Frontal cortex (tissue), 3 donors: ENCODE measurements at regions not wholly inside any gene's neighbourhood (a gene's known extent, or its start where the extent isn't known, plus 50 kb on each side); places are given as distances from the start of the nearest gene placed in this dataset.

Experiments used
- DNase-seq, 2 donors: peaks; one replicate each; pipeline ENCODE4 v3.0.0; 2012; ENCODE audit warnings: low spot score in 2 of 2
- FAIRE-seq: peaks from 2 replicates; lab custom pipeline; 2012; peaks lifted over from hg19 to GRCh38; lab: Jason Lieb, UNC
- donor health status: control.
- donor health status: control.
- donor health status: control.

DNA sequence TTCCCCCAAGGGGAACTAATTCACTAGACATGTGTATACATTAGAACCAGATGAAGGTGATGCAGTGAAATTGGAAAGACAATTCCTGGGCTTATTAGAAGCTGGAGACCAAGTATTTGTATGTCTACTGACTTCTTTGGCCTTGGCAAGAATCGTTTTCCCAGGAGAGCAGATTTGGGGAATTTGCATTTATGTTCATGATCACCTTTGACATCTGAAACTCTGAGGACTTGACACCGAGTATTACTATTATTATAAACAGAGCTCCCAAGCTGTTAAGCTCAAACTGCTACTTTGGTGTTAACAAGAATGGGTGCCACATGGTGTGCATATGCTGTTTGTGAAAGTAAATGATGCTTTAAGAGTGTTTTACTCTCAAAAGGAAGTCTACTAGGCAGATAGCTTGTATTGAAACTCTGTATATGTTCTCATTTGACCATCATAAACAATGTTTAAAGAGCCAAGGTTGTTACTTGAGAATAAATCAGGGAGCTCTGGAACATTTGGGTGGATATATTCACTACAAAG is 519.8 kb upstream of the GOLIM4 start:
- DNase-seq (no peak), FAIRE-seq (no peak)

GRCh38 chr3:168613151-168613550 is 517.4 kb upstream of the GOLIM4 start:
- DNase-seq (no peak), FAIRE-seq (no peak)

DNA sequence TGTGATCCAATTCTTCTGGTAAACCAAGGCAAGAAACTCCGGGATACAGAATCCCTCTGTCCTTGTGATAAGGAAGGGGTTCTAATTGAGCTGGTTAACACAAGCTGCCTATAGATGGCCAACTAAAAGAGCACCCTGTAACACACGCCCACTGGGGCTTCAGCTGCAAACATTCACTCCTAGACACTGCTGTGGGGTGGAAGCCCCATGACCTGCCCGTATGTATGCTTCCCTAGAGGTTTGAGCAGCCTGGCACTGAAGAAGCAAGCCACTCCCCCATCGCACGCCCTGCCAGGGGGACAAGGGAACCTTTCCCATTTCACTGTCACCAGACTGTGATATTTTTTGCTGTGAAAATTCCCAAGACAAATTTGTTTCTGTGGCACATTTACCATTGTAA is 516.9 kb upstream of the GOLIM4 start:
- FAIRE-seq (no peak), DNase-seq (no peak)

DNA sequence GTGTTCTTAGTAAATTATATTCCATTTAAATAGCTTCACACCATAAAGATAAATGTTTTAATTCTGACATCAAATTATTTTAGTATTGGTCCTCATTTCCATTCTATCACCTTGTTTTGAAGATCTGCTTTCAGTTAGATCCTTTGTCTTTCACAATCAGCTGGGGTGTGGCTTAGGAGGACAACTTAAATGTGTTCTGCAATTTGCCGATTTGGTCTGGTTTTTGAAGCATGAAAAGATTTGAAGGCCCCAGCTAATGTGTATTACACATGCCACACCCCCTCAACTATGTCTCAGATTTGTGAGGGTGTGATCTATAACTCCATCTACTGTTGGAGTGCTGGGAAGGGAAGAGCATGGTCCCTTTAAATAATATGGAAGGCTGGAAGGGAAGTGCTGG is 516.1 kb upstream of the GOLIM4 start:
- FAIRE-seq: no peak
- no peak for DNase-seq

GRCh38 chr3:168608926-168609325 is 513.2 kb upstream of the GOLIM4 start:
- no peak for DNase-seq
- FAIRE-seq: no peak

DNA sequence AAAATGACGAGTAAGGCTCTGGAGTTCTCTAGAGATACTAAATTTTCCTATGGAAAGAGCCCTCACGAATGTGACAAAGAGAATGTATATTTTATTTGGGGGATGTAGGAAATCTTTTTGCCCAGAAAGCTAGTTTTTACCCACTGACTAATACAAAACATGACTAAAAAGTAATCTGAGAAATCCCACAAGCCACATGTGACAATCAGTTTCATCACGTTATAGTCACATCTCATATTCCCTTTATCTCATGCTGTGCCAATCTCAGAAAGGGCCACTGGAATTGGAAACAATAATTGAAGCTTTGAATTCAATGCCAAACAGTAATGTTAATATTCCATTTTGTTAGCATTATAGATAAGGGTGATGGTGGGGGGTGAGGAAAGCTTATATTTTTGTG is 509.0 kb upstream of the GOLIM4 start:
- no peak for FAIRE-seq
- DNase-seq: no peak

- DNase-seq (no peak), FAIRE-seq (no peak)
These were observed 502.5 kb upstream of the GOLIM4 start for GRCh38 chr3:168598250-168598649.

DNA sequence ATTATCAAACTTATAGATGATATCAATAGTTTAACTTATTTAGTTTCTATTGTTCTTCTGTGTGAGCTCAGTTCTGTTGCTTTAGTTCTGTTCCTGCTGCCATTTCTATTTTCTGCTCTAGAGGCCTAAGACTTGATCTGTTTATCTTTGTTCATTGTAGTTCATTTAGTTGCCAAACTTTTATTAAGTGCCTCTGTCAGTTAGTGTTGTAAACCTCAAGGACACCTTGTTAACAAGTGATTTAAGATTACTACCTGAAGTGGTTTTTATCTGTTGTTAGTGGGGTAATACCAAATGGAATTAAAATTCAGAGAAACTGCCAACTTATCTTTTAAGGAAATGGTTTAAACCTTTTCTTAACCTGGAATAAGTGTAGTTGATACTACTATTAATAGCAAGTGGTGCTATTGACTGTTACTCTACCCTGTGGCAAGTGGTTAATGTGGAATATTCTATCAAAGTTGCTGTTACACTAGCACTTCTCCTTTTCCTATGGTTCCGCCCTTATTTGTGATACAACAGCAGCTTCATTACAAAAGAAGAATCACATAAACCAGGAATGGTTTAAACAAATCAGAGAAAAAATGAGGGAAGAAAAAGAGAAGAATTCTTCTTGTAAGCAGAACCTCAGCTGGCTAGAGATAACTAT is 500.6 kb upstream of the GOLIM4 start:
- FAIRE-seq (no peak), DNase-seq (no peak)

DNA sequence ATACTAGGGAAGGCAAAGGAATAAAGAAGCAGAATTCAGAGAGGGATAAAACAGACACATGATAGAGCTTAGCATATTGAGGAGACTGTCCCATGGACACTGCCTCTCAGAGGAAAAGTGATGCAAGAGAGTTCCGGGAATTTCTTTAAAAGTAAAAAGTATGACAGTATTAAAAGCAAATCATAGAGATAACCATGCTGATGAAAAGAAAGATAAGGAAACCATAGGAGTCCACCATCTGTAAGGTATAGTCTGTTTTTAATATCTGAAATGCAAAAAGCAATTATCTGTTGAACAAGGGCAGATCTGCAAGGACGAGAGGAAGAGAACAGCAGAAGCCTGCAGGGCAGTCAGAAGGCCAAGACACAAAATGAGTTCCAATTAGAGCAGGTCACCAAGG is 495.9 kb upstream of the GOLIM4 start:
- DNase-seq: no peak
- no peak for FAIRE-seq

- FAIRE-seq (no peak), DNase-seq (no peak)
These were observed 493.7 kb upstream of the GOLIM4 start for GRCh38 chr3:168589376-168589775.

- DNase-seq (no peak), FAIRE-seq (no peak)
These were observed 489.8 kb upstream of the GOLIM4 start for GRCh38 chr3:168585544-168585943.

- FAIRE-seq: no peak
- no peak for DNase-seq
These were observed 488.3 kb upstream of the GOLIM4 start for GRCh38 chr3:168583977-168584376.

GRCh38 chr3:168582503-168582902 is 486.8 kb upstream of the GOLIM4 start:
- DNase-seq (no peak), FAIRE-seq (no peak)

- FAIRE-seq: no peak
These were observed 486.1 kb upstream of the GOLIM4 start for GRCh38 chr3:168581771-168582225.

DNA sequence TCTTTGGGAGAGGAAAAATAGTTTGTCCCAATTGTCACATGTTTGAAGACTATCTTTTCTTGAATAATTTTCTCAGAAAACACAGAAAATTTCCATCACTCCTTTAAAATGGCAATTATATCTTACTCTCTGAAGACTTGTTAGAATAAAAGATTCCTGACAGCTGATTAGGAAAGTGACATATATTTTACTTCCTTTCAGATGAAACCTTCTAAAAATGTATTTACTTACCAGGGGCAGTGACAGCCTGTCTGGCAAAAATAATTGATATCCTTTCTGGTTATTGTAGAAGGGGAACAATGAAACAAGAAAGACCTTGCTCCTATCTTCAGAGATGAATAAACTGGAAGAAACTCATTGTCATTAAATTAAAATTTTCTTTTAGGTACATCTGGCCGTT is 483.3 kb upstream of the GOLIM4 start:
- FAIRE-seq (no peak), DNase-seq (no peak)

More at GRCh38 chr3:168581771-168582225, 486.1 kb upstream of the GOLIM4 start:
- peak in 1 of 2 donors; percentile 8 for DNase-seq

DNA sequence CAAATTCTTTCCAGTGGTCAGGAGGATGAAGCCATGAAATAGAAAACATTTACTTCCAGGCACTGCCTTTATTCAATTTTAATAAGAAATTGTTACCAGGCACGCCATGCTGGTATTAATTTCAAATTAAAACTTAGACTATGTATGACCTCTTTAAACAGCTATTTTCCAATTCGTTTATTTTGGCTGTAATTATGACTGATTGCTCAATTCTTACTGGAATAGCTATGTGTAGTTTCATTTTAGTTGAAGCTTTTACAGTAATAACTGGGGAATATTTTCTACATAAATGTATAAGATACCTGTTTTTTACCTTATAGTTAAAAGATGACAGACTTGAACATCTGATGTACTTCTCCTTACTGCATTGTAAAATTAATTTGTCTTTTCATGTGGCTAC is 480.0 kb upstream of the GOLIM4 start:
- FAIRE-seq (no peak), DNase-seq (no peak)

- DNase-seq: no peak
- no peak for FAIRE-seq
These were observed 478.9 kb upstream of the GOLIM4 start for GRCh38 chr3:168574455-168575158.

DNA sequence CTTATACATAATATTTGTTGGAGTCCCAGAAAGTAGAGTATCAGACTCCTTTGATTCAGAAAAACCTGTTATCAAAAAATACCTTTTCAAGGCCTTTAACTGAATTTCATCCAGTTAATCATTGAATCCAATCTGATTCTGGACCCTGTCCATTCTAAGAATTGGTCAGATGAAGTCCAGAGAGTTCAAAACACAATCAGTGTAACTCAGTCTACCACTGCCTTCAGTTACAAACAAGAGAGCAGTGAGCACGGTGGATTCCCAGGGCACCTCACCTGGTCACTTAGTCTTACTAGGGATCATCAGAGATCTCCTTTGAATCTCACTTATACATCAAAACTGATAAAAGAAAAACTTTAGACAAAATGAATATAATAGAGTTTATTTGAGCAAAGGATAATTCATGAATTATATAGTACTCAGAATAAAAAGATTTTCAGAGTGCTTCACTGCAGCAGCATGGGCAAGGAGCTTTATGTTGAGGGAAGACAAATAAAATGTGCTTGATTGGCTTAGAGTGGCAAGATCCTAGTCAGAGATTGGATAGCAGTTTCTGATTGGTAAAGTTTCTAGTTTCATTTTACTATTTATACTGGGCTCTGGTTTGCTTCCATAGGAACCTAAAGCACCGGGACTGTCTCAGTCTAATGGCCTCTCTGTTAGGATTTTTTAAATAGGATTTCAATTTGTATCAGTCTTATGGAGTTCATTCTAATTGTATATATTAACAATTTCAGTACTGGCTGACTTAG is 474.9 kb upstream of the GOLIM4 start:
- DNase-seq: no peak
- no peak for FAIRE-seq

GRCh38 chr3:168558728-168559411 is 463.1 kb upstream of the GOLIM4 start:
- no peak for FAIRE-seq
- no peak for DNase-seq

DNA sequence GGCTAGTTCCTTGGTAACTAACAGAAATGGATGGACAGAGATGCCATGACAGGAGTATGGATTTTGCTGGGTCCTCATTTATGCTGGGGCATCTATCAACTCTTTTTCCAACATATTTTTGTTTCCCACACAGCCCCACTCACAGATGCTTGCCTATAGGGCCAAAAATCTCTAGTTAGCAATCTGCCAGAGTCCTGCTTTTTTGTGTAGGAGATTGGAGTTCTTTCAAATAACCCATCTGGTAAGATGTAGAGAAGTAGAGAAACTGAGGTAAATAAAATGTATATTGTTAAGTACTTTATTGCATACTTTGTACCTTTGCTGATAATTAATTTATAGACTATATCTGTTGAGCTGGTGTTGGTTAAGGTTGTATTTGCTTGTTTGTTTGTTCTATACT is 456.5 kb upstream of the GOLIM4 start:
- DNase-seq: no peak
- FAIRE-seq: no peak
